Neutrophil (primary cell): ENCODE measurements at regions not wholly inside any gene's neighbourhood (a gene's known extent, or its start where the extent isn't known, plus 50 kb on each side); places are given as distances from the start of the nearest gene placed in this dataset.

ENCODE experiments used
- H3K27ac ChIP-seq: fragments of 200-600 bp; sonication (generic); 2 replicates; pipeline ENCODE4 v1.5.1; 2016; ENCODE audit warnings: mild to moderate bottlenecking, moderate library complexity
- H3K27me3 ChIP-seq: fragments of 200-600 bp; sonication (generic); 2 replicates; pipeline ENCODE4 v1.6.0; 2016; ENCODE audit warnings: mild to moderate bottlenecking
- H3K36me3 ChIP-seq: fragments of 200-600 bp; sonication (generic); 2 replicates; pipeline ENCODE4 v1.5.1; 2017
- H3K4me1 ChIP-seq, 2 experiments: fragments of 200-600 bp in 1 of 2; sonication (generic) in 1 of 2; 1 replicate in 1 of 2; 2 replicates in 1 of 2; pipeline versions ENCODE4 v1.5.1 to v1.6.1; 2013 to 2016; ENCODE audit warnings: low read depth in 1 of 2, low read length in 1 of 2, mild to moderate bottlenecking in 1 of 2, moderate library complexity in 1 of 2; ENCODE audit not compliant: control insufficient read depth in 1 of 2, insufficient read depth in 1 of 2
- H3K4me3 ChIP-seq, 2 experiments: fragments of 200-600 bp in 1 of 2; sonication (generic) in 1 of 2; 1 replicate in 1 of 2; 2 replicates in 1 of 2; pipeline ENCODE4 v1.5.1; 2013 to 2016; ENCODE audit warnings: low read depth in 1 of 2, low read length in 1 of 2, mild to moderate bottlenecking in 1 of 2, moderate library complexity in 1 of 2
- H3K9me3 ChIP-seq: fragments of 200-600 bp; sonication (generic); 2 replicates; pipeline ENCODE4 v1.5.1; 2016
- CTCF ChIP-seq: fragments of 200-600 bp; sonication (generic); IDR thresholded peaks from 2 replicates; pipeline ENCODE4 v1.5.1; 2016; ENCODE audit warnings: antibody characterized with exemption

- Histone ChIP-seq H3K9me3 (no peaks in the 10 kb centered on the region), H3K4me3 (no peak overlapping the region), H3K36me3 (no peaks in the 10 kb centered on the region), H3K4me1 (no peaks in the 10 kb centered on the region), H3K27ac (no peak overlapping the region), H3K27me3 (no peaks in the 10 kb centered on the region)
- TF ChIP-seq CTCF: no peak
Observed at GRCh38 chr13:107395927-107396662, 819.2 kb downstream of the LIG4 start.

- H3K27ac ChIP-seq: no peak overlapping the region
- H3K36me3 ChIP-seq: no peaks in the 10 kb centered on the region
- H3K27me3 ChIP-seq: no peaks in the 10 kb centered on the region
- no peaks in the 10 kb centered on the region for H3K9me3 ChIP-seq
- no peak overlapping the region for H3K4me3 ChIP-seq
- H3K4me1 ChIP-seq: no peaks in the 10 kb centered on the region
- TF ChIP-seq CTCF: no peak
Observed at GRCh38 chr13:107392205-107392604, 823.1 kb downstream of the LIG4 start.

GRCh38 chr13:107387525-107387924 lies 819.6 kb upstream of the ARGLU1 start:
- H3K4me1 ChIP-seq: no peaks in the 10 kb centered on the region
- H3K36me3 ChIP-seq: no peaks in the 10 kb centered on the region
- H3K9me3 ChIP-seq: no peaks in the 10 kb centered on the region
- no peak overlapping the region for H3K4me3 ChIP-seq
- TF ChIP-seq CTCF: no peak
- no peak overlapping the region for H3K27ac ChIP-seq
- H3K27me3 ChIP-seq: no peaks in the 10 kb centered on the region

- TF ChIP-seq CTCF: no peak
- no peaks in the 10 kb centered on the region for H3K27me3 ChIP-seq
- H3K27ac ChIP-seq: no peak overlapping the region
- H3K4me1 ChIP-seq: no peaks in the 10 kb centered on the region
- no peak overlapping the region for H3K4me3 ChIP-seq
- H3K36me3 ChIP-seq: no peaks in the 10 kb centered on the region
- H3K9me3 ChIP-seq: no peaks in the 10 kb centered on the region
Observed at GRCh38 chr13:107379407-107380155, 811.6 kb upstream of the ARGLU1 start.

GRCh38 chr13:107376341-107377125 lies 808.6 kb upstream of the ARGLU1 start:
- no peaks in the 10 kb centered on the region for H3K4me1 ChIP-seq
- H3K9me3 ChIP-seq: no peaks in the 10 kb centered on the region
- no peaks in the 10 kb centered on the region for H3K27me3 ChIP-seq
- no peak overlapping the region for H3K27ac ChIP-seq
- TF ChIP-seq CTCF: no peak
- H3K36me3 ChIP-seq: no peaks in the 10 kb centered on the region
- no peak overlapping the region for H3K4me3 ChIP-seq
